ENCODE measurements at regions not wholly inside any gene's neighbourhood (a gene's known extent, or its start where the extent isn't known, plus 50 kb on each side); places are given as distances from the start of the nearest gene placed in this dataset.

DNA sequence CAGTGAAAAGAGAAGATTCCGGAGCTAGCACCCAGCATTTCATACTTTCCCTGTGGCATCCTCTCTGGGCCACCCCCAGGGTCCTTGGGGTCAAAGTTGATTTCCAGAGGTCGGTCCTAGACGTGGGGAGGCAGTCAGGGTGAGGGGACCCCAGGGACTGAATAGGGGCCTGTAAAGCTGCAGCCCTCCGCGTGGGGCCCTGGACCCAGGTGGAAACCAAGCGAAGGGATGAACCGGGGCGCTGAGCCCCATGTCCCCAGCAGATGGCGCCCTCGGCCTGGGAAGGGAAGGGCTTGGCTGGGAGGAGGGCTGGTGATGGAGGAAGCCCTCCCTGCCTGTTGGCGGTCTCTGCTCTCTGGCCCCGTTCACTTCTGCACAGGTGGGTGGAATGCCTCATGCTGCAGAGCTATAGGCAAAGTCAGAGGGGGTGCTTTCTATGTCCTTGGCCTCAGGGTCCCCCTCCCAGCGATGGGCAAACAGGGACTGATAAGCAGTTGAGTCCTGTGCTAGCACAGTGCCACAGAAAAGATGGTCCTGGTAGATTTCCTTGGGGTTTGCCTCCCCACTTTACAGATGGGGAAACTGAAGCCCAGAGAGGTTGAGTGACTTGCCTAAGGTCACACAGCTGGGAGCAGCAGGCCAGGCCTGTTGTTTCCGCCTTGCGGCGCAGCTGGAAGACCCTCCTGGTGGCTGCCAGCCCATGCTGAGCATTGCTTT, 163.4 kb upstream of the CIBAR2 start:
- no peaks in the 10 kb centered on the region for H3K9me3 ChIP-seq (ENCODE audit: control insufficient read depth, low read depth, low read length)
- no peaks in the 10 kb centered on the region for H3K4me1 ChIP-seq (ENCODE audit: control insufficient read depth, extremely low read depth, insufficient read depth, low read length)
- dilution Hi-C loops (cut with MboI; ENCODE audit: extremely low pct_ligation_motif_present, low sequenced_read_pairs) = no loop called here
- no peak overlapping the region for H3K27ac ChIP-seq (ENCODE audit: control insufficient read depth, insufficient read depth, low read length)
- TF ChIP-seq, protein P1, sequence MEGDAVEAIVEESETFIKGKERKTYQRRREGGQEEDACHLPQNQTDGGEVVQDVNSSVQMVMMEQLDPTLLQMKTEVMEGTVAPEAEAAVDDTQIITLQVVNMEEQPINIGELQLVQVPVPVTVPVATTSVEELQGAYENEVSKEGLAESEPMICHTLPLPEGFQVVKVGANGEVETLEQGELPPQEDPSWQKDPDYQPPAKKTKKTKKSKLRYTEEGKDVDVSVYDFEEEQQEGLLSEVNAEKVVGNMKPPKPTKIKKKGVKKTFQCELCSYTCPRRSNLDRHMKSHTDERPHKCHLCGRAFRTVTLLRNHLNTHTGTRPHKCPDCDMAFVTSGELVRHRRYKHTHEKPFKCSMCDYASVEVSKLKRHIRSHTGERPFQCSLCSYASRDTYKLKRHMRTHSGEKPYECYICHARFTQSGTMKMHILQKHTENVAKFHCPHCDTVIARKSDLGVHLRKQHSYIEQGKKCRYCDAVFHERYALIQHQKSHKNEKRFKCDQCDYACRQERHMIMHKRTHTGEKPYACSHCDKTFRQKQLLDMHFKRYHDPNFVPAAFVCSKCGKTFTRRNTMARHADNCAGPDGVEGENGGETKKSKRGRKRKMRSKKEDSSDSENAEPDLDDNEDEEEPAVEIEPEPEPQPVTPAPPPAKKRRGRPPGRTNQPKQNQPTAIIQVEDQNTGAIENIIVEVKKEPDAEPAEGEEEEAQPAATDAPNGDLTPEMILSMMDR (optimal IDR thresholded peaks at IDR 0.05 in 1 of 3, IDR thresholded peaks at IDR 0.05 in 1 of 3, conservative IDR thresholded peaks at IDR 0.05 in 1 of 3; ENCODE audit: extremely low read depth in 1 of 3, insufficient read depth in 2 of 3, low read length in 3 of 3) = peak; percentile 86 to 98 (median 96)
- TF ChIP-seq EZH2 (IDR thresholded peaks at IDR 0.05; ENCODE audit: low read length) = no peak
- no peaks in the 10 kb centered on the region for H3K79me2 ChIP-seq (ENCODE audit: control insufficient read depth, insufficient read depth, low read length)
- H3K4me3 ChIP-seq (ENCODE audit: control insufficient read depth in 2 of 3, extremely low read depth in 1 of 3, insufficient read depth in 2 of 3, low read depth in 1 of 3, low read length in 3 of 3) = no peak overlapping the region
- H3K36me3 ChIP-seq (ENCODE audit: control insufficient read depth in 2 of 2, extremely low read depth in 1 of 2, insufficient read depth in 2 of 2, low read length in 2 of 2) = no peaks in the 10 kb centered on the region
- no peaks in the 10 kb centered on the region for H3K9me1 ChIP-seq (ENCODE audit: control insufficient read depth, extremely low read depth, insufficient read depth, low read length)
- no peaks in the 10 kb centered on the region for H3K27me3 ChIP-seq (ENCODE audit: control insufficient read depth, extremely low read depth, insufficient read depth, low read length)
- peaks cover 9% of the 10 kb centered on the region for H4K20me1 ChIP-seq (ENCODE audit: control insufficient read depth, extremely low read depth, insufficient read depth, low read length)
- H2AFZ ChIP-seq (ENCODE audit: control insufficient read depth, low read length) = no peak overlapping the region
- DNase-seq (ENCODE audit: low read depth, low spot score) = no peak
- no peak overlapping the region for H3K4me2 ChIP-seq (ENCODE audit: control insufficient read depth, extremely low read depth, insufficient read depth, low read depth, low read length)
- no peak overlapping the region for H3K9ac ChIP-seq (ENCODE audit: control insufficient read depth, extremely low read depth, insufficient read depth, low read length)
- peak; percentile 80 for FAIRE-seq

DNA sequence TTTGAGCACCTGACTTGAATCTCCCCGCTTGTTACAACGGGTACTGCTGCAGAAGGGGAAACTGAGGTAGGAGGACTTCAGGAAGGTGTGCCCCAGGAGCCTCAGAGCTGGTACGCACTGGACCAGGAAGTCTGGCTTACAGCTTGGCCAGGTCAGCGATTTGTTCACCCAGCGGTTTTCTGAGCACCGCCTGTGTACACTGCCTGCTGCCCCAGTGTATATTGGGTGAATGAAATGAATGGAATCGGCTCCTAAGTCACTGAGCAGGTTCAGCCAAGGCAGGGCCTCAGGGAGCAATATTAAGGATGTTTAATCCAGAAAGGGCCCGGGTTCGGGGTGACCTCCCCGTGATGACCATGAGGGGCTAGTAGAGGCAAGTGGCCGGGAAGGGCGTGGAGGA, 164.0 kb upstream of the CIBAR2 start:
- H2AFZ ChIP-seq (ENCODE audit: control insufficient read depth, low read length) = no peak overlapping the region
- no peak overlapping the region for H3K9ac ChIP-seq (ENCODE audit: control insufficient read depth, extremely low read depth, insufficient read depth, low read length)
- H3K4me1 ChIP-seq (ENCODE audit: control insufficient read depth, extremely low read depth, insufficient read depth, low read length) = no peaks in the 10 kb centered on the region
- dilution Hi-C loops (cut with MboI; ENCODE audit: extremely low pct_ligation_motif_present, low sequenced_read_pairs) = no loop called here
- no peaks in the 10 kb centered on the region for H3K9me3 ChIP-seq (ENCODE audit: control insufficient read depth, low read depth, low read length)
- peaks cover 9% of the 10 kb centered on the region for H4K20me1 ChIP-seq (ENCODE audit: control insufficient read depth, extremely low read depth, insufficient read depth, low read length)
- FAIRE-seq = no peak
- TF ChIP-seq, protein P1 (optimal IDR thresholded peaks at IDR 0.05 in 1 of 3, IDR thresholded peaks at IDR 0.05 in 1 of 3, conservative IDR thresholded peaks at IDR 0.05 in 1 of 3; ENCODE audit: extremely low read depth in 1 of 3, insufficient read depth in 2 of 3, low read length in 3 of 3) = no peak
- no peak for TF ChIP-seq EZH2 (IDR thresholded peaks at IDR 0.05; ENCODE audit: low read length)
- no peaks in the 10 kb centered on the region for H3K27me3 ChIP-seq (ENCODE audit: control insufficient read depth, extremely low read depth, insufficient read depth, low read length)
- H3K79me2 ChIP-seq (ENCODE audit: control insufficient read depth, insufficient read depth, low read length) = no peaks in the 10 kb centered on the region
- no peak overlapping the region for H3K4me3 ChIP-seq (ENCODE audit: control insufficient read depth in 2 of 3, extremely low read depth in 1 of 3, insufficient read depth in 2 of 3, low read depth in 1 of 3, low read length in 3 of 3)
- no peak for DNase-seq (ENCODE audit: low read depth, low spot score)
- H3K9me1 ChIP-seq (ENCODE audit: control insufficient read depth, extremely low read depth, insufficient read depth, low read length) = no peaks in the 10 kb centered on the region
- no peak overlapping the region for H3K4me2 ChIP-seq (ENCODE audit: control insufficient read depth, extremely low read depth, insufficient read depth, low read depth, low read length)
- no peaks in the 10 kb centered on the region for H3K36me3 ChIP-seq (ENCODE audit: control insufficient read depth in 2 of 2, extremely low read depth in 1 of 2, insufficient read depth in 2 of 2, low read length in 2 of 2)
- H3K27ac ChIP-seq (ENCODE audit: control insufficient read depth, insufficient read depth, low read length) = no peak overlapping the region
